Ectodermal cell (in vitro differentiated cells): ENCODE measurements at regions not wholly inside any gene's neighbourhood (a gene's known extent, or its start where the extent isn't known, plus 50 kb on each side); places are given as distances from the start of the nearest gene placed in this dataset.

Source experiments
- H3K27ac ChIP-seq: 2 replicates; pipeline ENCODE4 v1.7.0; 2013; ENCODE audit warnings: mild to moderate bottlenecking, low read depth, low read length; ENCODE audit not compliant: insufficient read depth, poor library complexity, severe bottlenecking
- H3K27me3 ChIP-seq: 2 replicates; pipeline ENCODE4 v1.7.0; 2013; ENCODE audit warnings: mild to moderate bottlenecking, low read length; ENCODE audit not compliant: insufficient read depth, control insufficient read depth, poor library complexity, severe bottlenecking
- H3K36me3 ChIP-seq: one replicate; pipeline ENCODE4 v1.7.0; 2013; ENCODE audit warnings: low read length; ENCODE audit not compliant: control insufficient read depth, insufficient read depth
- H3K4me1 ChIP-seq: one replicate; pipeline ENCODE4 v1.7.0; 2013; ENCODE audit warnings: low read length; ENCODE audit not compliant: control insufficient read depth, insufficient read depth
- H3K4me3 ChIP-seq: 2 replicates; pipeline ENCODE4 v1.7.0; 2013; ENCODE audit warnings: low read depth, low read length, control low read depth; ENCODE audit not compliant: insufficient read depth
- H3K9me3 ChIP-seq: 2 replicates; pipeline ENCODE4 v1.7.0; 2013; ENCODE audit warnings: mild to moderate bottlenecking, low read length, moderate library complexity; ENCODE audit not compliant: control insufficient read depth
- WGBS, 2 experiments: methylation state at CpG; one replicate each; pipeline ENCODE4 v1.1.7; 2013; ENCODE audit warnings: missing lambda C conversion rate in 2 of 2; 5-methylcytosine and 5-hydroxymethylcytosine counted together

DNA sequence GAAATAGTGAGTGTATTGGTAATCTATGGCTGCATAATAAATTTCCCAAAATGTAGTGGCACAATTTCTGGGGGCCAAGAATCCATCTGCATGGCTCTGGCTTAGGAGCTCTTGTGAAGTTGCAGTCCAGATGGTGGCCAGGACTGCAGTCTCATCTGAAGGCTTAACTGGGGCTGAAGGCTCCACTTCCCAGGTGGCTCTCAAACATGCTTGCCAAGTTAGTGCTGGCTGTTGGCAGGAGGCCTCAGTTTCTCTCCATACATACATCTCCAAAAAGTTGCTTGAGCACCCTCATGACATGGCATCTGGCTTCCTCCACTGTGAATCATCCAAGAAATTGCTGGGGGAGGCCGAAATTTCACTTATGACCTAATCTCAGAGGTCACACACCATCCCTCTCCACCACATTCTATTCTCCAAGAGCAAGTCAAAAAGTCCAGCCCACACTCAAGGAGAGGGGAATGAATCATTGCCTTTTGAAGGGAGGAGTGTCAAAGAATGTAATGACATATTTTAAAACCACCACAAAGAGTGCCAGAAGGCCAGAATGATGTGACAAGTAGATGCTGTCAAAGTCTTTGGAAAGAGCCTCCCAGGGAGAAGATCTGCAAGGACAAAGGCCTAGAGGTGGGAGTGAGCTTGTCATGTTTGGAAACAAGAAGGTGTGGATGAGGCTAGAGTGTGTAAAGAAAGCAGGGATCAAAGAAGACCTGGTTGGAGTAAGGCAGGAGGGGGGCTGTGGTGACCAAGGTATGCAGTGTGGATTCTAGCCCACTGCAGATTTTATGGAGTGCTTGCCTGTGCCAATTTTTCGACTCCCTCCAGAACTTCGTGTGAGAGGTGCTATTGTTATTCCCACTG, 566.2 kb downstream of the MIAT start:
- no peak overlapping the region for H3K4me3 ChIP-seq
- no peak overlapping the region for H3K27ac ChIP-seq
- H3K36me3 ChIP-seq = no peaks in the 10 kb centered on the region
- 83 to 84% methylated on average over 3 of the region's 3 CpGs for WGBS, 2 experiments
- no peaks in the 10 kb centered on the region for H3K9me3 ChIP-seq
- H3K27me3 ChIP-seq = no peaks in the 10 kb centered on the region
- H3K4me1 ChIP-seq = peaks cover 8% of the 10 kb centered on the region

DNA sequence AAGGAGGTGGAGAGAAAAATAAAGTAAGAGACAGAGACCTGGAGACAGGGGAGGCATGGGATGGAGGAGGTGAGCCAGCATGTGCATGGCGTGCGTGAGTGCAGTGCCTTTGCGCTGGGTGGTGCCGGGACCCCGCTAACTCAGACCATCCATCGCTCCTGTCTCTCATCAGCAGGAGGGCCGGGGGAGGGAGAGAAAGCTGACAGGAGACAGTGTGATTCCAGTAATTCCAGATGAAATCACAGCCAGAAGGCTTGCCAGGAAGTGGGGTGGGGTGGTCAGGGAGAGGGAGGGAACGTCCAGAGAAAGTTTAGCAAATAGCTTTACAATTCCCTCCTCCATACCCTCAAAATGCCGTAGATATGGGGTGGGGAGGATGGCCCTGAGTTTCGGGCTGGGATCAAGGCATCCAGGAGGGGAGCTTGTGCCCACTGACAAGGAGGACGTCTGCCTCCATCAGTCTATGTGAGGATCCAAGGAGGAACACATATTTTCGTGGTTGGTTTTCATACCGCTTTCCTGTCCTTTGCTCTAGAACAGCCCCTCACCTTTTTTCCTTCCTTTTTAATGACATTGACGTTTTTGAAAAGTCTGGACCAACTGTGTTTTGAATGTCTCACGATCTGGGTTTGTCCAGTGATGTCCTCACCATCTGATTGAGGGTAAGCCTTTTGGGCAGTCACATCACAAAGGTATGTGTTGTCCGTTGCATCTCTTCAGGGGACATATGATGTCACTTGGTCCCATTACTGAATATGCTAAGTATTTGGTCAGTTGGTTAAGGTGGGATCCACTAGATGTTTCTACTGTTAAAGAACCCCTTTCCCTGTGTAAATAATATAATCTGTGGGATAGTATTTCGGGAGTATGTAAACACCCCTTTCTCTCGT, 567.3 kb downstream of the MIAT start:
- Histone ChIP-seq H3K27ac (no peak overlapping the region), H3K9me3 (no peaks in the 10 kb centered on the region), H3K4me3 (no peak overlapping the region), H3K27me3 (no peaks in the 10 kb centered on the region), H3K4me1 (peaks cover 8% of the 10 kb centered on the region), H3K36me3 (no peaks in the 10 kb centered on the region)
- 75 to 83% methylated on average over 16 to 17 of the region's 18 CpGs for WGBS, 2 experiments

DNA sequence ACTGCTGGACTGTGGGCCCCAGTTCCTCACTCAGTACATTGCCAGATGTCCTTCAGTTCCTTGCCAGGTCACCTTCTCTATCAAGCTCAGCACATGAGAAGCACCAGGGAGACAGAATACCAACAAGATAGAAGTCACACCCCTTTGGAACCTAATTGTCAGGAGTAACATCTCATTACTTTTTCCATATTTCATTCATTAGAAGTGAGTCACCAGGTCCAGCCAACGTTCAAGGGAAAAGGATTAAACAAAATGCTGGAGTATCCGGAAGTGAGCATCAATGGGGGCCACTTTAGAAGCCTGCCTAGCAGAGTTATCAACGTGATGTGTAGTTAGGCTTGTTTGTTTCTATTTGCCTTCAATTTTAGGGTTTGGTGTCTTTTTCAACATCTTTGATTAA, 569.3 kb downstream of the MIAT start:
- no peaks in the 10 kb centered on the region for H3K27me3 ChIP-seq
- no peaks in the 10 kb centered on the region for H3K9me3 ChIP-seq
- peaks cover 8% of the 10 kb centered on the region for H3K4me1 ChIP-seq
- no peak overlapping the region for H3K27ac ChIP-seq
- H3K4me3 ChIP-seq = no peak overlapping the region
- 91 to 97% methylated on average over 3 of the region's 3 CpGs for WGBS, 2 experiments
- no peaks in the 10 kb centered on the region for H3K36me3 ChIP-seq

DNA sequence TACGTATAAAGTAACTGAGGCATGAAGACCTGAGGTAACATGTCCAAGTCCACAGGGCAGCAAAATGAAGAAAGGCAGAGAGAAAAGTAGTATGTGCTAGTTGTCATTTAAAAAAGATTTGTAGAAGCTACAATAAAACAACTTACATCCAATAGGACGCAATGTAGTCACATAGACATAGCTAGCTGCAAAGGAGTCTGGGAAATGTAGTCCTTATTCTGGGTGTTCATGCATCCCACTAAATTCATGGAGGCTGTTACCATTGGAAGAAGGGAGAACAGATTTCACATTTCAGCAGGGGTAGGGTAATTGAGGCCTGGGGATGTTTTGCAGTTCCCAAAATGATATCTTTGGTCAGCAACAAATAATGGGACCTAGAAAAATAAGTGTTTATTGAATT, 571.4 kb downstream of the MIAT start:
- Histone ChIP-seq H3K4me3 (no peak overlapping the region), H3K36me3 (no peaks in the 10 kb centered on the region), H3K27ac (no peak overlapping the region), H3K27me3 (no peaks in the 10 kb centered on the region), H3K9me3 (no peaks in the 10 kb centered on the region), H3K4me1 (peaks cover 6% of the 10 kb centered on the region)
- 100% methylated on average over 2 of the region's 2 CpGs for WGBS, 2 experiments

DNA sequence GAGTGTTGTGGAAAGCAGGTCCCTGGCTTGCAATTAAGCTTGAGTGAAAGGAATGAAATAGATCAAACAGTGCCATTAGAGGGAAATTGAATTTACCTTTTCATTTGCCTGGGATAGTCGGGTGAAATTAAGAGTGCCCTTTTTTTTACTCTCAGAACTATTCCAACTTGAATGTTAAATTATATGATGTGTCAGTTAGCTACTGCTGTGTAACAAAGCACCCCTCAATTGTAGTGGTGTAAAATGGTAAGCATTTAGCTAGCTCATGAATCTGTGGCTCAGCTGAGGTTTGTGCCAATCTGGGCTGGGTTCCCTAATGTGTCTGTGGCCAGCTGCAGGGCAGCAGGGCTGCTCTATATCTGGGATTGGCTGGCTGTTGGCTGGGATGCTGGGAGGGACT, 571.4 kb downstream of the MN1 start:
- H3K27me3 ChIP-seq = no peaks in the 10 kb centered on the region
- WGBS, 2 experiments = 100% methylated on average over 1 of the region's 1 CpG
- H3K4me1 ChIP-seq = no peaks in the 10 kb centered on the region
- no peaks in the 10 kb centered on the region for H3K36me3 ChIP-seq
- no peak overlapping the region for H3K4me3 ChIP-seq
- no peak overlapping the region for H3K27ac ChIP-seq
- no peaks in the 10 kb centered on the region for H3K9me3 ChIP-seq

DNA sequence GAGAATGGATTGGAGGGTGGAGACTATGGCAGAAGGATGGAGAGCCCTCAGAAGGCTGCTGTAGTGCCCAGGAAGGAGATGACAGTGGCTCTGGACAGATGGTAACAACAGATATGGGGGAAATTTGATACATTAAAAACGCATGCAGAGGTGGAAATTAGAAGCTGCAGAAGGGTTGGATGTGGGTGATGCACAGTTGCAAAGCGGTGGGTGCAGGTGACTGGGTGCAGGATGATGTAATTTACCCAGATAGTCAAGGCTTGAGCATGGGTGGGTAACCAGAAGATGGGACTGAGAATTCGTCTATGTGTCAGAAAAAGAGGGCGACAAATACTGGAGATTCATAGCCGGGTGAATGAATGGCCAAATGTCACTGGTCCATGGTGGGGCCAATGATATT, 570.3 kb downstream of the MN1 start:
- 90 to 97% methylated on average over 5 of the region's 5 CpGs for WGBS, 2 experiments
- Histone ChIP-seq H3K27me3 (no peaks in the 10 kb centered on the region), H3K4me3 (no peak overlapping the region), H3K4me1 (no peaks in the 10 kb centered on the region), H3K9me3 (no peaks in the 10 kb centered on the region), H3K27ac (no peak overlapping the region), H3K36me3 (no peaks in the 10 kb centered on the region)

DNA sequence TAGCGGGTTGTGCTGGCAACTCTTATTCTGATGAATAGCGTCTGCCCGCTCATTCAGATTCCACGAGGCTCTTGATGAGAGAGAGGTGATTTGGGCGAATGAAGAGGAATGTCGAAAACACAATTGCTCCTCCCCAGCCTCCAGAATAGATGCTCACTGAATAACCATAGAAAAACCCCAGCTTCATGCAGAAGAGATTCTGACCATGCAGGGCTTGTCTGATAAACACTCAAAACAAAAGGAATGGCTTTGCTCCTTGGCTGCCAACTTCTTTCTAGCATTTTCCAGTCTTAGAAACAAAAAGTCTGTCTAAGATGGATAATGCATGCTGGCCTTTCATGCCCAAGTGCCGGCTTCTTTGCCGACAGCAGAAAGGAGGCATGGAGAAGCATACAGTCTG, 569.5 kb downstream of the MN1 start:
- Histone ChIP-seq H3K27ac (no peak overlapping the region), H3K36me3 (no peaks in the 10 kb centered on the region), H3K4me1 (no peaks in the 10 kb centered on the region), H3K4me3 (no peak overlapping the region), H3K9me3 (no peaks in the 10 kb centered on the region), H3K27me3 (no peaks in the 10 kb centered on the region)
- WGBS, 2 experiments = 93% methylated on average over 7 of the region's 8 CpGs

DNA sequence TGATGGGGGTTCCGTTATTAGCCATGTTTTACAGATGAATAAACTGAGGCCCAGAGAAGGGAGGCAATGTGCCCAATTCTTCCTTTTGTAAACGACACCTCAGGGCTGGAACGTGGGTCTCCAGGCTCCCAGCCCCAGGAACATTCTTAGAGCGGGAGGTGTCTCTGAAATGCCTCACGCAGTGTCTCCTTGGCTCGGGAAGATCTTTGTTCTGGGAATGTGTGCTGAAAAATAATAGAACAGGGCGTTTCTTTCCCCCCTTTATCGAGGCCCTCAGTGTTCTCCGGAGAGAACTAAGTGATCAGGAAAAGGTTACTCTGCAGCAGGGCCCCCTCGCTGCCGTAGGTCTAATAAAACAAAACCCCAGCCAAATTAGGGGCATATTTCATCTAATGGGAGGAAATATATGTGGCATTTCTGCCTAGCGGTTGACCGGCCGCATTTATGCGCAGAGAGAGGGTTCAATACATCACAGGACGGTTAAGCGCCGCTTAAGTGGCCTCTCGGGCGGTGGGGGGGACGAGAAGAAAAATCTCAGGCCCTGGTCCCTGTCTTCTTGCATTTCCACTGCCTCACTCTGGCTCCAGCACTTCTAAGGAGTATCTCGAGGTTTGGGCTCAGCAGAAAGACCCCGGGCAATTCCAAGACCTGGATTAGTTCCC, 564.3 kb downstream of the MN1 start:
- Histone ChIP-seq H3K27me3 (no peaks in the 10 kb centered on the region), H3K27ac (no peak overlapping the region), H3K9me3 (no peaks in the 10 kb centered on the region), H3K36me3 (no peaks in the 10 kb centered on the region), H3K4me3 (no peak overlapping the region), H3K4me1 (peaks cover 8% of the 10 kb centered on the region)
- WGBS, 2 experiments = 85 to 86% methylated on average over 23 of the region's 23 CpGs

DNA sequence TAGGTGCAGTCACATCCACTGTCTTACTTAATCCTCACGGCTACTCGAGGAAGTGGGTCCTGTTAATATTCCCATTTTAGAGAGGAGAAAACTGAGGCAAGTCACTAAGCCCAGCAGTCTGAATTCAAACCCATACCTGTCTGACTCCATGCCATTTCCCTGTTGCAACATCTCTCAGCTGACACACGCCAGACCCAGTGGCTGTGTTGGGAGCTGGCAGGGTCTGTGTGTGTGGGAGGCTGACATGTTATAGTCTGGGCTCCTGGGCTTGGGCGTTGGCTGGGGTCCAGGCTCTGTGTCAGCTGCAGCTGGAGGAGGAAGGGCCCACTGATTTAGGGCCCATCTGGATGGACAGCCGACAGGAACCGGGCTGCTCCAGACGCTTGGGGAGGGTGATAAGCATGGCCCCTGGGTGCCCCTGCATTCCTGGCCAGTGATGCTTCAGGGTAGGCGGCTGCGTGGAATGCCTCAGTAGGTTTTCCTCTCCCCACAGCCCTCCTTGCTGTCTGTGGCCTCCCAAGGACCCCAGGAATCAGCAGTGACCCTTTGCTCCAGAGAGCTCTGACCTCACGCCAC, 562.5 kb downstream of the MN1 start:
- Histone ChIP-seq H3K4me3 (no peak overlapping the region), H3K9me3 (no peaks in the 10 kb centered on the region), H3K36me3 (no peaks in the 10 kb centered on the region), H3K27me3 (no peaks in the 10 kb centered on the region), H3K27ac (no peak overlapping the region), H3K4me1 (peaks cover 8% of the 10 kb centered on the region)
- WGBS, 2 experiments = 89 to 91% methylated on average over 10 of the region's 10 CpGs
